GM21515 (cell line): ENCODE measurements at regions not wholly inside any gene's neighbourhood (a gene's known extent, or its start where the extent isn't known, plus 50 kb on each side); places are given as distances from the start of the nearest gene placed in this dataset.

Experiments used
- ATAC-seq: cut with Tn5 transposase; IDR thresholded peaks from one replicate; pipeline ENCODE4 v1.9.1; 2021; ENCODE audit not compliant: unreplicated experiment

- no peak for ATAC-seq
Measured at GRCh38 chr6:1123386-1124375, 188.2 kb upstream of the FOXQ1 start.

- ATAC-seq: no peak
Measured at GRCh38 chr6:1122083-1122482, 189.8 kb upstream of the FOXQ1 start.

- ATAC-seq: no peak
Measured at GRCh38 chr6:1118287-1118647, 193.6 kb upstream of the FOXQ1 start.

- no peak for ATAC-seq
Measured at GRCh38 chr6:1117530-1118286, 194.2 kb upstream of the FOXQ1 start.

- no peak for ATAC-seq
Measured at GRCh38 chr6:1116149-1116548, 195.7 kb upstream of the FOXQ1 start.

GRCh38 chr6:1113916-1114540 is 197.9 kb upstream of the FOXQ1 start:
- no peak for ATAC-seq

GRCh38 chr6:1111361-1111760 is 200.5 kb upstream of the FOXQ1 start:
- no peak for ATAC-seq

- ATAC-seq: no peak
Measured at GRCh38 chr6:1110941-1111349, 201.0 kb upstream of the FOXQ1 start.

- ATAC-seq: no peak
Measured at GRCh38 chr6:1110164-1110563, 201.7 kb upstream of the FOXQ1 start.

GRCh38 chr6:1109134-1109533 is 202.8 kb upstream of the FOXQ1 start:
- ATAC-seq: no peak

GRCh38 chr6:1108198-1108597 is 203.7 kb upstream of the FOXQ1 start:
- ATAC-seq: no peak

GRCh38 chr6:1107578-1107977 is 204.3 kb upstream of the FOXQ1 start:
- ATAC-seq: no peak

- no peak for ATAC-seq
Measured at GRCh38 chr6:1105833-1106400, 206.0 kb upstream of the FOXQ1 start.

GRCh38 chr6:1104988-1105670 is 206.8 kb upstream of the FOXQ1 start:
- ATAC-seq: no peak

GRCh38 chr6:1103945-1104623 is 207.8 kb upstream of the FOXQ1 start:
- ATAC-seq: no peak

GRCh38 chr6:1103021-1103420 is 208.9 kb upstream of the FOXQ1 start:
- no peak for ATAC-seq

- ATAC-seq: no peak
Measured at GRCh38 chr6:1100269-1100668, 211.6 kb upstream of the FOXQ1 start.

- no peak for ATAC-seq
Measured at GRCh38 chr6:1099264-1099663, 212.6 kb upstream of the FOXQ1 start.

- ATAC-seq: no peak
Measured at GRCh38 chr6:1096967-1097765, 214.7 kb upstream of the FOXQ1 start.
